HG03175 (cell line): ENCODE measurements at regions not wholly inside any gene's neighbourhood (a gene's known extent, or its start where the extent isn't known, plus 50 kb on each side); places are given as distances from the start of the nearest gene placed in this dataset.

Source experiments
- ATAC-seq: cut with Tn5 transposase; IDR thresholded peaks from one replicate; pipeline ENCODE4 v1.9.1; 2021; ENCODE audit warnings: mild to moderate bottlenecking, moderate library complexity; ENCODE audit not compliant: unreplicated experiment

GRCh38 chr3:132267391-132267993 lies 49.7 kb upstream of the ACP3 start:
- ATAC-seq, result no peak
